HTR-8/SVneo (cell line): ENCODE measurements at regions not wholly inside any gene's neighbourhood (a gene's known extent, or its start where the extent isn't known, plus 50 kb on each side); places are given as distances from the start of the nearest gene placed in this dataset.
"Not testable (repeated sequence)": the region's sequence is repeated elsewhere in the genome, so short reads cannot be mapped to it uniquely, and the experiment has no call there.

Experiments
- DNase-seq: peaks from one replicate; pipeline ENCODE4 v3.0.0; 2011; ENCODE audit warnings: low spot score, mixed read lengths; ENCODE audit not compliant: insufficient read length
- FAIRE-seq: peaks from 2 replicates; lab custom pipeline; 2011; peaks lifted over from hg19 to GRCh38; lab: Jason Lieb, UNC

GRCh38 chr13:50634339-50634738 is 209.2 kb downstream of the DLEU7 start:
- FAIRE-seq (no peak), DNase-seq (no peak)

DNA sequence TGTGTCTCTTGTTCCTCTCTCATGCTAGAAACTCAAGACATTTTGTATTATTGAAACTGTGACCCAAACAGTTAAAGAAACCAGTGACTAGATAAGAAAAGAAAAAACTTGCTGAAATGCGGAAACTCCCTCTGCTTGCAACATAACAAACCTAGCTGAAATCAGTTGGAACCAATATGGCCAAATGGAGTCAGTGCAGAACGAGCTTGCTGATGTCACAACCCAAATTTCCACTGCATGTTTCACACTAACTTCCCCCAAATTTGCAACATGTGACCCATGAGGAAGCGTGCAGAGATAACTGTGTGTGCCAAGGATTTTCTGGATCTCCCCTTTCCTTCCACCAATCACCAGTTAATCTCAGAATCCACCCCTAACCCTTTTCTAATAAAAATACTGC is 208.0 kb downstream of the DLEU7 start:
- FAIRE-seq = no peak
- DNase-seq = no peak

DNA sequence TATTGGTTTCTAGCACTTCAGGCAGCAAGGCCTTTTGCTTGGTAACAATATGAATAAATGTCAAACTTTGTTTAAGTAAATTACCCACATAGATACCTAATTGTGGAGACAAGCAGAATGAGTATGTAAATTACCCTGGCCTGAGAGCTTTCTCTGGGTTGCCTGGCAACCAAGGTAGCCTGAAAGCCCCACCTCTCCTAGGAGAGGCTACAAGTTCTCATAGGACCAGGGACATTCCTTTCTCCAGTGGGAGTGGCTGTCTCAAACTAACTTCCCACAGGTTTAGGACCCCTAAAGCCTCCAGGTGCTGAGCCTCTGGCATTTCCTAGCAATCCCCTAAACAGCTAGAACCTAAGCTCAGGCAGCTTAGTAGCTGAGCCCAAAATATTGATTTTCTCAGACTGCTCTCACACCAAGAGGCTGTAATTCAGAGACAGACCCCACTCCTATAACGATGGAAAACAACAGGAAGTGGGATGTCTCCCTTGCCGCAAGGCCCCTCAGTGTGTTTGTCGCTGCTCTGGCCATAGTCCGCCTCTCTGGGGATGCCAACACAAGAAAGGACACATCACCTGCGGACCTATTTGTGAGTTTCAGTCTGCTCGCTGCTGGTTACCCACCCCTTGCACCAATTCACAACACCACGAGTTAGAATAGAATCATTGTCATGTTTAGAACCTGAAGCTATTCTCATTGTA is 207.3 kb downstream of the DLEU7 start:
- no peak for DNase-seq
- FAIRE-seq = no peak

DNA sequence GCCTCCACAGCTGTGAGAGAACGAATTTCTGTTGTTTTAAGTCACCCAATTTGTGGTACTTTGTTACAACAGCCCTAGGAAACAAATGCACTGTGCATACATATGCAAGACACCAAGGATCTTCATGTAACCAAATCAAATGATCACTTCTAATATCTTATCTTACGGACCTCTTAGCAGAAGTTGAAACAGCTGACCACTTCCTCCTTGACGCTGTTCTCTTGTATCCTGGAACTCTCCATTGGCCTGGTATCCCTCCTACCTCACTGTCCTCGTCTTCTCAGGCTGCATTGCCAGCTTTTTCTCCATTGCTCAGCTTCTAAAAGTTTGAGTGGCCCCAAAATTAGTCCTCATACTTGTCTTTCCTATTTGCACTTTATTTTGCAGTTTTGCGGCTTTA is 200.4 kb downstream of the DLEU7 start:
- FAIRE-seq (no peak), DNase-seq (no peak)

- no peak for DNase-seq
- no peak for FAIRE-seq
These were observed 199.2 kb downstream of the DLEU7 start for GRCh38 chr13:50644081-50644871.

DNA sequence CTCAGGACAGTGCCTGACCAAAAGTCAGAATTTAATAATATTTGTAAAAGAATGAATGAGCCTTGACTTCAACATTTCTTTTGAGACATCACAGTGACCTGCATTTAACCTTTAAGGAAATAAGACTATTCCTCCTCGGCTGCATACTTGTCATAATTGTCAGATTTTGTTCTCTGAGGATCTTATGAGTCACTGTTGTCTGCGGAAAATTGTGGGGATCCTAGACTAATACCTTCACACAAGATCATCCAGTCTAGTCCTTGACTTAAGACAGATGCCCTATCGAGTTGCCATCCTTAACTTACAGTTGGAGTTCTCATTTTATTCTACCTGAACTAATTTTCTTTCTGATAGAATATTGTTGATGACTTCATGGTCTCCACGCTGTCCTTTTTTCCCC is 198.4 kb downstream of the DLEU7 start:
- DNase-seq = peak; percentile 23
- FAIRE-seq = no peak

DNA sequence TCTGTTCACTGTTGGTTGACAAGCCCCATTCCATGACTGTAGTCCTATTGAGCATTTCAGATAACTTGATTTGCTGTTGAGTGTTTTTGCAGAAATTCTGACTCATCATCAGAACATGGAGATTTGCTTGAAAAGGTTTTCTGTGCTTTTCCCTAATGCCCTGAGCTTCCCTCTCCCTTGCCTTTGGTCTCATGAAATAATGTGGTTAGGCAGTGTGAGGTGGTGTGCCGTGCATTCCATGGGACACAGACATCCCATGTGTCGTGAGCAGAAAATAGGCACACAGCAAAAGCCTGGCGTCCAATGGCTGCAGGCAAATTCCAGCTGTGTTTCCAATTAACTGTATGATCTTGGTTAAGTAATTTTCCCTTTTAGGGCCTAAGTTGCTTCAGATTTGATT is 197.4 kb downstream of the DLEU7 start:
- no peak for DNase-seq
- FAIRE-seq = no peak

- DNase-seq = no peak
- no peak for FAIRE-seq
These were observed 194.3 kb downstream of the DLEU7 start for GRCh38 chr13:50649211-50649610.

- no peak for DNase-seq
- FAIRE-seq = no peak
These were observed 192.6 kb downstream of the DLEU7 start for GRCh38 chr13:50650592-50651504.

- FAIRE-seq = no peak
- DNase-seq = no peak
These were observed 191.6 kb downstream of the DLEU7 start for GRCh38 chr13:50651922-50652321.

DNA sequence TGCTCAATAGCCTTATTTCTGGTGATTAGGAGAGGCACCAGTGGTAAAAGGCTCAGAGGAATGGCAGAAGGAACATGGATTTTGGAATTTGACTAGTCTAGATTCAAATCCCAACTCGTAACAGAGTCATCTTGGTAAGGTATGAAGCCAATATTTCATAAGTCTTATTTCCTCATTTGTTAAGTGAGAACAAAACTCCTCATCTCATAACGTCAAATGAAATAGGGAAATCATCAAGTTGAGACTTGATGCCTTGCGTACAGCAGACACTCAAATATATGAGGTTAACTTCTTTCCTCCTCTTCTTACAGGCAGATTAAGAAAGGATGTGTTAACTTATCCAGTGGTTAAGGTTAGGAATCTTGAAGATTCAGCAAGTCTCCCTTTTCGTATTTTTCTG is 189.2 kb downstream of the DLEU7 start:
- DNase-seq (no peak), FAIRE-seq (no peak)

GRCh38 chr13:50661881-50662280 is 181.6 kb downstream of the DLEU7 start:
- DNase-seq, FAIRE-seq: not testable (repeated sequence)

DNA sequence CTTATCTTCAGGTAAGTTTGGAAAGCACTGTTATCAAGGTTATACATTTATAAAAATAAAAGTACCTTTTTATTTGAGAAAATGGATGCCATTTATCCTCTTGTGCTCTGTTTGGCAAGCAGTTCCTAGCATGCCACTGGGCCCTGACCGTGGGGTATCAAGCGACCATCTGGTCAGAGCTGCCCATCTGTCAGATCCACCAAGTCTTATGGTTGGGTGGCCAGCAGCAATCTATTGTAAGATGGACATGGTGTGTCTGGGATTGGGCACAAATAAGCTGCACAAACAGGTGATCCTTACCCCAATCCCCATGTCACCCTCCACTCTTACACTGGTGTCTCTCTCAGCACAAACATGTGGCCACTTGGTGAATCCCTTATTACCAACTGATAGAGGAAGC is 178.5 kb downstream of the DLEU7 start:
- DNase-seq (no peak), FAIRE-seq (no peak)

DNA sequence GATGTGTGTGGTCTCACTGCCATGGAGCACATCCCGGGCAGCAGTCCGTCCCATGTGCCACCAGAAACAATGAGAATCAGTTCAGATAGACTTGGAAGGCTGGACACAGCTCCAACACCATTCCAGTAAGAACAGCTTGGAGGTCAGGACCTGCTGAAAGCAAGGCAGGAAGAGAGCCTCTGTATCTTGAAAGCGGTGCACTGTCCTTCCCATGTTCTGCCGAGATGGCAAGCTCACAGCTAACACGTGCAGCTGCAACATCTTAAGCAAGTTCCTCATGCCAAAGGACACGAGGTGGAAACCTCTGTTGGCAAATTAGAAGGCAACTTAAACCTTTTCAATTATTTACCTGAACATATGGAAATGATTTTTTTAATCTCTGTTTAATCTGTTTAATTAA is 175.4 kb downstream of the DLEU7 start:
- no peak for FAIRE-seq
- DNase-seq = no peak

GRCh38 chr13:50668691-50669271 is 174.7 kb downstream of the DLEU7 start:
- no peak for FAIRE-seq
- DNase-seq = no peak

DNA sequence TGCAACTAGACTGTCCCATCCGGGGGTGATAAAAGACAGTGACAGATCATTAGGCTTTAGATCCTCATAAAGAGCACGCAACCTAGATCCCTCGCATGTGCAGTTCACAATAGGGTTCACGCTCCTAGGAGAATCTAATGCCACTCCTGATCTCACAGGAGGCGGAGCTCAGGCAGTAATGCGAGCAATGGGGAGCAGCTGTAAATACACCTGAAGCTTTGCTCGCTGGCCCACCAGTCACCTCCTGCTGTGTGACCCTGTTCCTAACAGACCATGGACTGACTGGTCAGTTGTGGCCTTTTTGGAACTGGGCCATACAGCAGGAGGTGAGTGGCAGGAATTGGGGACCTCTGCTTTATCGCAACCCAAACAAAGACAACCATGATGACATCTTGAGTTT is 173.2 kb downstream of the DLEU7 start:
- no peak for DNase-seq
- no peak for FAIRE-seq

DNA sequence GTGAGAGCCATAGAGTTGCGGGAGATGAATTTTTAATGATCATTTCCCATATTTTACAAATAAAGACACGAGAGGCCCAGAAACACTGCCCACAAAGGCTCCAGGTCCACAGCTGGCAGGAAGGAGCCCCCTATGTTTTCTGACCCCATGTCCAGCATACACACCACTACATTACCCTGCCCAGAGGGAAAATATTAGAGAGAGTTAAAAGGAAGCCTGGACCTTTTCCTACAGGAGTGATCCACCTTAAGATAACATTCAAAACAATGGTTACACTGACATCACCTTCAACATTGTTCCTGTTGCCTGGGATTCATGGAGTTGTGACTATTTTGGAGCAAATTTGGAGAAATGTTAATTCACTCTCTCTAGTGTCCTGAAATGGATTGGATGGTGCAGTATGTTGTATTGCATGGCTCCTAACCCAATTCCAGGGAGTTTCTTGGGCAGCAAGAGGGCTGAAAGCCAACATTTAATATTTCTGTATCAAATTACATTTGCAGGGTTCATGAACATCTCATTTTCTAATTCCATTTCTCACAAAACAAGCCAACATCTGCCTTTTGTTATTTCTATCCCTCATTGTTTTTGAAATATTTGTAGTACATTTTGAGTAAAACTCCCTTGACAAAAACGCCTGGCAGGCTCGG is 172.5 kb downstream of the DLEU7 start:
- FAIRE-seq (no peak), DNase-seq (no peak)

DNA sequence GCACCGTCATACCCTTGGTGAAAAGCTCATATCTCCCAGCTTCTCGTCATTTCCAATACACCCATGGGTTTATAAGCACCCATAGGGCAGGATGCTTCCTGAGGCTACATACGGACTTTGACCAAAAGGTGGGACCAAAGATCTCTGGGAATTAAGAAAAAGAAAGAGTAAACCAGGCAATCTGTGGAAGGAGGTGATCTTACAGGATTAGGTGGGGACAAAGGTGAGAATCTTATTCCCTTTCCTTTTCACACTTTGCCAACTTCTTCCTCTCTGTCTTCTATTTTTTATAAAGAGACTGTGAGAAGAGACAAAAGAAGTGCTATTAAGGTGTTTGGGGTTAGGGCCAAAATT is 172.0 kb downstream of the DLEU7 start:
- DNase-seq = no peak
- no peak for FAIRE-seq

DNA sequence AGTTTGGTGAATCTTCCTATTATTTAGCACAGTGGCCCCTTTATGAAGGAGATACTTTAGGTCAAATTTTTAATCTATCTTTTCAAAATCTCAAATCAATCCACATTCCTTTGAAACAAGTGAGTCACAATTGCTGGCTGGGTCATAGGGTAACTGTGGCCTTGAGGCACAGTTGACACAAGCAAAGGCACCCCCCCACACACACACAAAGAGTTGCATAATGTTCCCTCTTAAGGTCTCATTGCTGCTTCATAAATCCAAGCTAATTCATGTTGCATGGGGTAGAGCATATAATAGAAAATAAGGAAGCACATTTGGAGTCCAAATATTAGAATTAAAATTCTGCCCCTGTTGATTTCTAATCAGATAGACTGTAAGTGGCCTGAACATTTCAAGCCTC is 171.5 kb downstream of the DLEU7 start:
- DNase-seq (no peak), FAIRE-seq (no peak)

DNA sequence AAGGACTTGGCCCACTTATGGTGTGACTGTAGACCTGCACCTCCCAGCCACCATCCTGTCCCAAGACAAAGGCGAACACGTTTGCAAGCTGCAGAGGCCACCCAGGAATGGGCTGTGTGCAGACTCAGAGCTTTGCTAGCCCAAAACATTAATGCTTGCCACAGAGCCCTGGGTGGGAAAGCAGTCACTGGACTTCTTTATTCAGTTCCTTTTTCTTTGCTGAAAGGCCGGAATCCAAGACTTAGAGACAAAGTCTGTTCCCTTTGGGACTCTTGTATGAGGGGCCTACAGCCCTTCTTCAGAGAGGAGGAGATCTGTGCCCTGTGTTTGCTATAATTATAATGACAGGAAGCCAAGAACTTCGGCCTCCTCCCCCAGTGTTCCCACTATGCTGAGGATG is 167.8 kb downstream of the DLEU7 start:
- no peak for DNase-seq
- FAIRE-seq = no peak
